H7 (cell line): ENCODE measurements at regions not wholly inside any gene's neighbourhood (a gene's known extent, or its start where the extent isn't known, plus 50 kb on each side); places are given as distances from the start of the nearest gene placed in this dataset.
"Not testable (repeated sequence)": the region's sequence is repeated elsewhere in the genome, so short reads cannot be mapped to it uniquely, and the experiment has no call there.

Experiments used
- DNase-seq: peaks from one replicate; pipeline ENCODE4 v3.0.0; 2012
- H3K27me3 ChIP-seq: 2 replicates; pipeline ENCODE4 v1.6.0; 2011; ENCODE audit warnings: mild to moderate bottlenecking, low read length; ENCODE audit not compliant: control insufficient read depth, insufficient read depth
- H3K36me3 ChIP-seq: replicated peaks from 2 replicates; pipeline ENCODE4 v1.5.1; 2011; ENCODE audit warnings: low read length; ENCODE audit not compliant: control insufficient read depth, insufficient read depth
- H3K4me3 ChIP-seq: 2 replicates; pipeline ENCODE4 v1.5.1; 2011; ENCODE audit warnings: low read depth, mild to moderate bottlenecking, control low read depth, low read length, moderate library complexity; ENCODE audit not compliant: insufficient read depth

DNA sequence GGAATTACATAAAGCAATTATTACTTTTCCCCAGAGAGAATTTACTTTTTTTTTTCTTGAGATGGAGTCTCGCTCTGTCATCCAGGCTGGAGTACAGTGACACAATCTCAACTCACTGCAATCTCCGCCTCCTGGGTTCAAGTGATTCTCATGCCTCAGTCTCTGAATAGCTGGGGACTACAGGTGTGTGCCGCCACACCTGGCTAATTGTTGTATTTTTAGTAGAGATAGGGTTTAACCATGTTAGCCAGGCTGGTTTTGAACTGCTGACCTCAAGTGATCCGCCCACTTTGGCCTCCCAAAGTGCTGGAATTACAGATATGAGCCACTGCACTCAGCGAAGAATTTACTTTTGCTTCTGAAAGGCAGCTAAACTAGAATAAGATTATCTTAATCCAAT, 181.6 kb downstream of the DLEU7 start:
- not testable (repeated sequence) for DNase-seq, H3K27me3 ChIP-seq, H3K4me3 ChIP-seq, H3K36me3 ChIP-seq

DNA sequence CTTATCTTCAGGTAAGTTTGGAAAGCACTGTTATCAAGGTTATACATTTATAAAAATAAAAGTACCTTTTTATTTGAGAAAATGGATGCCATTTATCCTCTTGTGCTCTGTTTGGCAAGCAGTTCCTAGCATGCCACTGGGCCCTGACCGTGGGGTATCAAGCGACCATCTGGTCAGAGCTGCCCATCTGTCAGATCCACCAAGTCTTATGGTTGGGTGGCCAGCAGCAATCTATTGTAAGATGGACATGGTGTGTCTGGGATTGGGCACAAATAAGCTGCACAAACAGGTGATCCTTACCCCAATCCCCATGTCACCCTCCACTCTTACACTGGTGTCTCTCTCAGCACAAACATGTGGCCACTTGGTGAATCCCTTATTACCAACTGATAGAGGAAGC, 178.5 kb downstream of the DLEU7 start:
- H3K36me3 ChIP-seq, result no peaks in the 10 kb centered on the region
- no peak for DNase-seq
- H3K4me3 ChIP-seq, result no peak overlapping the region
- H3K27me3 ChIP-seq, result no peaks in the 10 kb centered on the region

DNA sequence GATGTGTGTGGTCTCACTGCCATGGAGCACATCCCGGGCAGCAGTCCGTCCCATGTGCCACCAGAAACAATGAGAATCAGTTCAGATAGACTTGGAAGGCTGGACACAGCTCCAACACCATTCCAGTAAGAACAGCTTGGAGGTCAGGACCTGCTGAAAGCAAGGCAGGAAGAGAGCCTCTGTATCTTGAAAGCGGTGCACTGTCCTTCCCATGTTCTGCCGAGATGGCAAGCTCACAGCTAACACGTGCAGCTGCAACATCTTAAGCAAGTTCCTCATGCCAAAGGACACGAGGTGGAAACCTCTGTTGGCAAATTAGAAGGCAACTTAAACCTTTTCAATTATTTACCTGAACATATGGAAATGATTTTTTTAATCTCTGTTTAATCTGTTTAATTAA, 175.4 kb downstream of the DLEU7 start:
- H3K27me3 ChIP-seq, result no peaks in the 10 kb centered on the region
- no peak overlapping the region for H3K4me3 ChIP-seq
- DNase-seq, result no peak
- no peaks in the 10 kb centered on the region for H3K36me3 ChIP-seq

DNA sequence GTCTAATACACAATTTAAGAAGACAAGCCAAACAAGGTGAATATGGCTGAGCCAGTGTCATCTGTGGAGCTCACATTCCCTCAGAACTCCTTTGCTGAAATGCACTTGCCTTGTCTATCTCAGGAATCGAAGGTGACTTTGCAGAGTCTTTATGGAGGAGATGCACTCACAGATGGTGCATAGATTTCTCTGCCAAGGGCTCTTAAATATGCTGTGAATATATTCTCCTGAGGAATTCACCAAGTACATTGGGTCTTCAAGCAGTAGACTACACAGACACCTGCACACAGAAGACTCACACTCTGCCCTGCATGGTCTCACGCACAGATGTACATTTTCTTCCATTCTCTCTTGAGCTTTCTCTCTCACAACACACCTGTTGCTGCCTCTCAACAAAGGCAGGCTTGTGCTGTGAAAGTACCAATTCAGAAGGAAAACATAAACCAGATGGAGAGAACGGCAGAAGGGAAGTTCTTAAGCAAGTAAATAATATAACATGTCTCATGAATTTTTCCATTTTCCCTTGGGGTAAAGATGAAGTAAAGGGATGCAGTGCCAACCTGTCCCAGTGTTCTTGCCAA, 174.7 kb downstream of the DLEU7 start:
- no peak for DNase-seq
- Histone ChIP-seq H3K4me3 (no peak overlapping the region), H3K36me3 (no peaks in the 10 kb centered on the region), H3K27me3 (no peaks in the 10 kb centered on the region)

DNA sequence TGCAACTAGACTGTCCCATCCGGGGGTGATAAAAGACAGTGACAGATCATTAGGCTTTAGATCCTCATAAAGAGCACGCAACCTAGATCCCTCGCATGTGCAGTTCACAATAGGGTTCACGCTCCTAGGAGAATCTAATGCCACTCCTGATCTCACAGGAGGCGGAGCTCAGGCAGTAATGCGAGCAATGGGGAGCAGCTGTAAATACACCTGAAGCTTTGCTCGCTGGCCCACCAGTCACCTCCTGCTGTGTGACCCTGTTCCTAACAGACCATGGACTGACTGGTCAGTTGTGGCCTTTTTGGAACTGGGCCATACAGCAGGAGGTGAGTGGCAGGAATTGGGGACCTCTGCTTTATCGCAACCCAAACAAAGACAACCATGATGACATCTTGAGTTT, 173.2 kb downstream of the DLEU7 start:
- Histone ChIP-seq H3K27me3 (no peaks in the 10 kb centered on the region), H3K36me3 (no peaks in the 10 kb centered on the region), H3K4me3 (no peak overlapping the region)
- DNase-seq, result no peak

DNA sequence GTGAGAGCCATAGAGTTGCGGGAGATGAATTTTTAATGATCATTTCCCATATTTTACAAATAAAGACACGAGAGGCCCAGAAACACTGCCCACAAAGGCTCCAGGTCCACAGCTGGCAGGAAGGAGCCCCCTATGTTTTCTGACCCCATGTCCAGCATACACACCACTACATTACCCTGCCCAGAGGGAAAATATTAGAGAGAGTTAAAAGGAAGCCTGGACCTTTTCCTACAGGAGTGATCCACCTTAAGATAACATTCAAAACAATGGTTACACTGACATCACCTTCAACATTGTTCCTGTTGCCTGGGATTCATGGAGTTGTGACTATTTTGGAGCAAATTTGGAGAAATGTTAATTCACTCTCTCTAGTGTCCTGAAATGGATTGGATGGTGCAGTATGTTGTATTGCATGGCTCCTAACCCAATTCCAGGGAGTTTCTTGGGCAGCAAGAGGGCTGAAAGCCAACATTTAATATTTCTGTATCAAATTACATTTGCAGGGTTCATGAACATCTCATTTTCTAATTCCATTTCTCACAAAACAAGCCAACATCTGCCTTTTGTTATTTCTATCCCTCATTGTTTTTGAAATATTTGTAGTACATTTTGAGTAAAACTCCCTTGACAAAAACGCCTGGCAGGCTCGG, 172.5 kb downstream of the DLEU7 start:
- no peaks in the 10 kb centered on the region for H3K36me3 ChIP-seq
- no peak for DNase-seq
- no peaks in the 10 kb centered on the region for H3K27me3 ChIP-seq
- no peak overlapping the region for H3K4me3 ChIP-seq

DNA sequence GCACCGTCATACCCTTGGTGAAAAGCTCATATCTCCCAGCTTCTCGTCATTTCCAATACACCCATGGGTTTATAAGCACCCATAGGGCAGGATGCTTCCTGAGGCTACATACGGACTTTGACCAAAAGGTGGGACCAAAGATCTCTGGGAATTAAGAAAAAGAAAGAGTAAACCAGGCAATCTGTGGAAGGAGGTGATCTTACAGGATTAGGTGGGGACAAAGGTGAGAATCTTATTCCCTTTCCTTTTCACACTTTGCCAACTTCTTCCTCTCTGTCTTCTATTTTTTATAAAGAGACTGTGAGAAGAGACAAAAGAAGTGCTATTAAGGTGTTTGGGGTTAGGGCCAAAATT, 172.0 kb downstream of the DLEU7 start:
- Histone ChIP-seq H3K4me3 (no peak overlapping the region), H3K36me3 (no peaks in the 10 kb centered on the region), H3K27me3 (no peaks in the 10 kb centered on the region)
- DNase-seq, result no peak

DNA sequence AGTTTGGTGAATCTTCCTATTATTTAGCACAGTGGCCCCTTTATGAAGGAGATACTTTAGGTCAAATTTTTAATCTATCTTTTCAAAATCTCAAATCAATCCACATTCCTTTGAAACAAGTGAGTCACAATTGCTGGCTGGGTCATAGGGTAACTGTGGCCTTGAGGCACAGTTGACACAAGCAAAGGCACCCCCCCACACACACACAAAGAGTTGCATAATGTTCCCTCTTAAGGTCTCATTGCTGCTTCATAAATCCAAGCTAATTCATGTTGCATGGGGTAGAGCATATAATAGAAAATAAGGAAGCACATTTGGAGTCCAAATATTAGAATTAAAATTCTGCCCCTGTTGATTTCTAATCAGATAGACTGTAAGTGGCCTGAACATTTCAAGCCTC, 171.5 kb downstream of the DLEU7 start:
- H3K27me3 ChIP-seq, result no peaks in the 10 kb centered on the region
- DNase-seq, result no peak
- no peaks in the 10 kb centered on the region for H3K36me3 ChIP-seq
- H3K4me3 ChIP-seq, result no peak overlapping the region

DNA sequence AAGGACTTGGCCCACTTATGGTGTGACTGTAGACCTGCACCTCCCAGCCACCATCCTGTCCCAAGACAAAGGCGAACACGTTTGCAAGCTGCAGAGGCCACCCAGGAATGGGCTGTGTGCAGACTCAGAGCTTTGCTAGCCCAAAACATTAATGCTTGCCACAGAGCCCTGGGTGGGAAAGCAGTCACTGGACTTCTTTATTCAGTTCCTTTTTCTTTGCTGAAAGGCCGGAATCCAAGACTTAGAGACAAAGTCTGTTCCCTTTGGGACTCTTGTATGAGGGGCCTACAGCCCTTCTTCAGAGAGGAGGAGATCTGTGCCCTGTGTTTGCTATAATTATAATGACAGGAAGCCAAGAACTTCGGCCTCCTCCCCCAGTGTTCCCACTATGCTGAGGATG, 167.8 kb downstream of the DLEU7 start:
- DNase-seq, result no peak
- Histone ChIP-seq H3K27me3 (no peaks in the 10 kb centered on the region), H3K4me3 (no peak overlapping the region), H3K36me3 (no peaks in the 10 kb centered on the region)

DNA sequence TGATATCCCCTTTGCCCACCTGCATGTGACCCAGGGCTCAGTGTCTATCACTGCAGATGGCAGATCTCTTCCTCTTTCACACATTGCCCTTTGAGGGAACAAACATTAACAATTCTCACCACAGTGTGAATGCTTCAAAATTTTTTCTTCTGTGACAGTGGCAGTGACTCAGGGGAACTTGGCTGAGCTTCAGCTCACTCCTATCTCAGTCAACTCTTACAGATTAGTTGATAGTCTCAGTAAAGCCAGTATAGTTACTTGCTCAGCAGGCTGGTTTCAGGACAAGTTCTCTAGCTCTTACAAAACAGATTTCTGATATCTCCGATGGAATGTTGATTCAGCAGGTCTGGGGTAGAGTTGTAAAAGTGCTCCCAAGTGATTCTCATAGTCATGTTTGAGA, 166.9 kb downstream of the DLEU7 start:
- no peaks in the 10 kb centered on the region for H3K36me3 ChIP-seq
- no peak overlapping the region for H3K4me3 ChIP-seq
- DNase-seq, result no peak
- H3K27me3 ChIP-seq, result no peaks in the 10 kb centered on the region

DNA sequence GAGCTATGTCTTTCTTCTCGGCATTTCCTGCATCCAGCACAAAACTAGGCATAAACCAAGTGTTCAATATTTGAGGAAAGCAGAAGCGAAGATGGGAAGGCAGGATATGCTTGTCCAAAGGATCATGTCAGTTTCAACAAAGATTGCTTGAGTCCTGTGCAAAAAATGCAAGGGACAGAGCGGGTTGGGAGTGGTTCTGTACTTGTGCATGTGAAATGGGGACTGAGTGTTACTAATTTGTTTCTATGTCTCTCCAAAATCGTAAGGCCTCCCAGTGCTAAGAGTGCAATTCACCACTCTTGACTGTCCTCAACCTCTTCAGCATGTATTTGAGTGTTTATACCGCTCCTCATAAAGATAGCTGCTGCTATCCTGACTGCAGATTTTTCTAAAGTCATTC, 166.2 kb downstream of the DLEU7 start:
- Histone ChIP-seq H3K36me3 (no peaks in the 10 kb centered on the region), H3K4me3 (no peak overlapping the region), H3K27me3 (no peaks in the 10 kb centered on the region)
- no peak for DNase-seq

DNA sequence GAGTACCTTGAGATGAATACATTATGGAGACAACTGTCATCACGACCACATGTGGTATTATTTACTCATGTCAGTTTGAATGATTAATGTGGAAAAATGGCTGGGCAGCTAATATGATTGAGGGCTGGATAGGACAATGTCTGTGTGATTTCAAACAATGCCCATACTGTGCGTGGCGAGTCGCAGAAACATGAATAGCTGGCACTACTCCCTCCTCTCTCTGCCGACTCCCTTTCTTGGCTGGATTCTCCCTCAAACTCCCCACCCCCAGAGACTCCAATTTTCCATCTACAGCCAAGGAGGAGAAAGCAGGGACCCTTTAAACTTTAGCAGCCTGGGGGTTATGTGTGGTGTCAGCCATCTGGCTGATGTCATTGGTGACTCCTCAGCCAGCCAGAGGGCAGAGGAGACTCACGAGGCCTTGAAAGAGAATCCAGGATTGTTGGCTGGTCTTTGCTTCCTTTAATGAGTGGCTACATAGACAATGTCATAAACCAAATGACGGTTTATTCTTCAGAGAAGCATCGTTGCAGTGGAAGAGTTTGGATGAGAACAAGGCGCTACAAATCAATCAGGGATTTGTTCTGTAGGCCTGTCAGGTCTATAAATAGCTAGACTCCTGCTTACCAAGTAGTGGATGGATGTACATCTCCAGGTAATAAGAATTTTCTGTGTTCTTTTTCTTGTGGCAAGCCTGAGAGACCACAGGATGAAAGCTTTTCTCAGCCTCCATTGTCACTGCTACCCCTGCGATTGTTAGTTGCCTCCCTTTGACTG, 165.6 kb downstream of the DLEU7 start:
- Histone ChIP-seq H3K27me3 (no peaks in the 10 kb centered on the region), H3K4me3 (no peak overlapping the region)

DNA sequence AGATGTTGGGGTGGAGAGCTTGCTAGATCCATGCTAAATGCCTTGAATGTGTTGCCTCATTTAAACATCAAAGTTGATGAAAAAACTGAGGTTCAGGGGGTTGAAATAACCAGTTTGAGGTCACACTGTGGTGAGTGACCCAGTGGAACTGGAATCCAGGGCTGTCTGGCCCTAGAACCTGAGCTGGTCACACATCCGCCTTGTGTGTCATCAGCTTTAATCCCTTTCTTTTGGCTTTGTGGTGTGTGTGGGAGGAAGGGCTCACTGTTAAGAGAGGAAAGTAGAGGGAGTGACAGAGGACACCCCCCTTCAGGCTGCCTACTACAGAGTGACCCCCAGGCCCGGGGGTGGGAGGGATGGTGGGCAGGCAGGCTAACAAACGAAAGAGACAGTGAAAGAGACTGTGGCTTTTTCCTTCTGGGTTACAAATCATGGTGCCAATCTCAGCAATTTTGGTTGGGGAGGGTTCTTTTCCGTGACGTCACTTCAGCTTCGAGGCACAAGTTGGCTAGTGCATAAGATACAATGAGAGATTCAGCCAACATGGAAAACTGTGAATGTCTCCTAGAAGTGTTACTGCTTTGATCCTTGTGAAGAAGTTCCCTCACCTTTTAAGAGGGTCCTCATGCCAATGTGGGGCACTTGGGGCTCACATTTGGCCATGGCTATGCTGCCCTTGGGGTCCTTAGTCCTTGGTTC, 164.9 kb downstream of the DLEU7 start:
- DNase-seq, result no peak
- Histone ChIP-seq H3K27me3 (no peaks in the 10 kb centered on the region), H3K36me3 (no peaks in the 10 kb centered on the region), H3K4me3 (no peak overlapping the region)

More for the DNA sequence above, 165.6 kb downstream of the DLEU7 start:
- no peaks in the 10 kb centered on the region for H3K36me3 ChIP-seq
- DNase-seq, result no peak

DNA sequence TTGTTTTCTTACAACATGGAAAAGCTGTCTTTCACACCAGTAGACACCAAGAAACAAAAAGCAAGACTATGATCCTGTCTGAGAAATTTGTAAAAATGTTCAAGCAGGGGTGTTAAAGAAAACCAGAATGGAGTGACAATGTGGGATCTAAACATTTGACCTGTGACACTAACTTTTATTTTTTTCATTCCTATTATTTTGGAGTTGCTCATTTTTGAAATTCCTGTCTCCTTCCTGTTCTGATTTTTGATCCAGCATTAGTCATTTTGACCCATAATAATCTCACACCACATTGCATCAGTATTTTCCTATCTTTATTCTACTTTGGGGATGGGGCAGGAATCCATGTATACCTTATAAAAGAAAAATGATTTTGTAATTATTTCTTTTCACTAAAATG, 164.2 kb downstream of the DLEU7 start:
- DNase-seq, result no peak
- Histone ChIP-seq H3K36me3 (no peaks in the 10 kb centered on the region), H3K27me3 (no peaks in the 10 kb centered on the region), H3K4me3 (no peak overlapping the region)

DNA sequence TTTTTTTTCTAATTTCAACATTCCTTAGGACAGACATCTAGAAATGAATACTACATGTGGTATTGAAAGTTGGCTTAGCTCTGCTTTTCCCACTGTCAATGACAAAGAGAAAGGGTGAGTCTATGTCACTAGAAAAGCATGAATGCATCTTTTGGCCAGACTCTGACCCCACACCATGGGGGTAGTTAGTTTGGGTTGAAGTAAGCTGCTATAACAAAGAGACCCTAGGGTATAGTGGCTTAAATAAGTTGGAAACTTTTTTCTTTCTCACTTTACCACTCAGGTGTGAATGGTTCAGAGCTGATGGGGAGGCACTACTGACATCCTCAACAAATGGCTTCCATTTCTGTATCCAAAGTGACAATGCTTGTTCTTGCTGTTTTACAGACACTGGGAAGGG, 161.5 kb downstream of the DLEU7 start:
- no peak overlapping the region for H3K4me3 ChIP-seq
- H3K27me3 ChIP-seq, result no peaks in the 10 kb centered on the region
- DNase-seq, result no peak
- H3K36me3 ChIP-seq, result no peaks in the 10 kb centered on the region
